Panc1 (cell line): ENCODE measurements at regions not wholly inside any gene's neighbourhood (a gene's known extent, or its start where the extent isn't known, plus 50 kb on each side); places are given as distances from the start of the nearest gene placed in this dataset.

Source experiments
- ATAC-seq: fragments of 200-7000 bp; cut with Tn5 transposase; 2 replicates; pipeline ENCODE4 v1.9.1; 2020; ENCODE audit warnings: mild to moderate bottlenecking, moderate library complexity
- BruUV-seq: library from RNA; stranded (reverse); fragments of 400-500 nt; replicated peaks from 2 replicates; lab custom pipeline; 2021; lab: Mats Ljungman, UMichigan
- CTCF ChIA-PET: fragments of 300-600 bp; sonication (Branson Sonifier 250); formaldehyde crosslinking; loops from one replicate; lab custom pipeline; 2022; ENCODE audit warnings: antibody characterized with exemption; lab: Charles Lee
- POLR2A ChIA-PET: fragments of 300-600 bp; sonication (Branson Sonifier 250); formaldehyde crosslinking; loops from one replicate; lab custom pipeline; 2022; ENCODE audit warnings: antibody characterized with exemption; lab: Charles Lee
- DNase-seq: peaks from one replicate; pipeline ENCODE4 v3.0.0-alpha.2; 2010; ENCODE audit warnings: low read depth, low spot score
- H3K27ac ChIP-seq: 2 replicates; pipeline ENCODE4 v1.5.1; 2011; ENCODE audit warnings: mild to moderate bottlenecking, low read length, inconsistent platforms
- H3K27me3 ChIP-seq: fragments of 200-500 bp; sonication (Bioruptor generic); 2 replicates; pipeline ENCODE4 v1.6.0; 2014; ENCODE audit warnings: low read length, inconsistent platforms; ENCODE audit not compliant: control insufficient read depth, insufficient read depth
- H3K36me3 ChIP-seq: fragments of 200-500 bp; sonication (Bioruptor generic); 2 replicates; pipeline ENCODE4 v1.5.1; 2014; ENCODE audit warnings: inconsistent platforms, mild to moderate bottlenecking, low read length, moderate library complexity; ENCODE audit not compliant: control insufficient read depth, insufficient read depth
- H3K4me1 ChIP-seq: 2 replicates; pipeline ENCODE4 v1.5.1; 2011; ENCODE audit warnings: inconsistent platforms, mild to moderate bottlenecking, low read length, moderate library complexity; ENCODE audit not compliant: control insufficient read depth, insufficient read depth
- H3K4me3 ChIP-seq, 2 experiments: 2 replicates each; pipeline ENCODE4 v1.5.1; 2011 to 2012; ENCODE audit warnings: low read depth in 2 of 2, low read length in 2 of 2, mild to moderate bottlenecking in 2 of 2, inconsistent platforms in 1 of 2, moderate library complexity in 1 of 2
- H3K9me3 ChIP-seq: fragments of 200-500 bp; sonication (Bioruptor generic); 2 replicates; pipeline ENCODE4 v1.5.1; 2014; ENCODE audit warnings: low read depth, mild to moderate bottlenecking, inconsistent platforms, low read length, moderate library complexity; ENCODE audit not compliant: control insufficient read depth, insufficient read depth
- CTCF ChIP-seq: fragments of 450-650 bp; IDR thresholded peaks from 2 replicates; pipeline ENCODE4 v1.5.1; 2017; ENCODE audit warnings: mild to moderate bottlenecking
- POLR2AphosphoS5 ChIP-seq: IDR thresholded peaks from 2 replicates; pipeline ENCODE4 v1.6.1; 2012; ENCODE audit warnings: mild to moderate bottlenecking, low read depth, low read length, moderate library complexity
- REST ChIP-seq, 2 experiments: IDR thresholded peaks; 2 replicates each; pipeline ENCODE4 v1.6.1; 2011 to 2012; ENCODE audit warnings: low read depth in 2 of 2, control low read depth in 1 of 2, low read length in 1 of 2, mild to moderate bottlenecking in 1 of 2, moderate library complexity in 1 of 2; ENCODE audit not compliant: insufficient read depth in 1 of 2
- SIN3A ChIP-seq: IDR thresholded peaks from 2 replicates; pipeline ENCODE4 v1.6.1; 2012; ENCODE audit warnings: low read depth, mild to moderate bottlenecking, low read length, moderate library complexity, borderline replicate concordance; ENCODE audit not compliant: insufficient read depth
- TCF7L2 ChIP-seq: IDR thresholded peaks from 2 replicates; pipeline ENCODE4 v1.6.1; 2011; ENCODE audit warnings: mild to moderate bottlenecking, low read depth, low read length, inconsistent platforms
- in situ Hi-C: cut with HindIII; loops from 2 replicates; pipeline ENCODE4 v1.10.0; 2016; ENCODE audit warnings: low sequenced_read_pairs, low pct_unique_long_range_greater_than_20kb
- intact Hi-C: fragments of 100-400 bp; cut with micrococcal nuclease; formaldehyde crosslinking; loops from one replicate; pipeline ENCODE4 v1.10.0; 2022; ENCODE audit not compliant: unreplicated experiment

GRCh38 chr7:155173905-155174304, 103.8 kb downstream of the HTR5A start:
- CTCF ChIA-PET = no interaction called here
- Histone ChIP-seq H3K4me1 (no peaks in the 10 kb centered on the region), H3K27me3 (no peaks in the 10 kb centered on the region), H3K4me3 (no peak overlapping the region), H3K27ac (no peak overlapping the region), H3K36me3 (no peaks in the 10 kb centered on the region), H3K9me3 (peaks cover 9% of the 10 kb centered on the region; the same call in 1 of the 2 replicates)
- POLR2A ChIA-PET = no interaction called here
- no TSS peak for BruUV-seq
- intact Hi-C loops = no loop called here
- DNase-seq (no peak), ATAC-seq (no peak)
- TF ChIP-seq SIN3A (no peak), REST (IDR thresholded peaks at IDR 0.05; ENCODE audit: insufficient read depth in 1 of 2, low read depth in 2 of 2, low read length in 1 of 2) (no peak), CTCF (no peak), TCF7L2 (no peak), POLR2AphosphoS5 (no peak)
- in situ Hi-C loops = no loop called here

GRCh38 chr7:155178096-155178495, 108.0 kb downstream of the HTR5A start:
- peaks cover 12% of the 10 kb centered on the region; the same call in 1 of the 2 replicates for H3K9me3 ChIP-seq
- BruUV-seq = no TSS peak
- H3K4me1 ChIP-seq = no peaks in the 10 kb centered on the region
- no peaks in the 10 kb centered on the region for H3K27me3 ChIP-seq
- DNase-seq (no peak), ATAC-seq (no peak)
- no peak for TF ChIP-seq REST (IDR thresholded peaks at IDR 0.05; ENCODE audit: insufficient read depth in 1 of 2, low read depth in 2 of 2, low read length in 1 of 2)
- TF ChIP-seq TCF7L2 = no peak
- no peak for TF ChIP-seq CTCF
- TF ChIP-seq POLR2AphosphoS5 = no peak
- TF ChIP-seq SIN3A = no peak
- ChIA-PET POLR2A (no interaction called here), CTCF (no interaction called here)
- in situ Hi-C loops = no loop called here
- no peak overlapping the region for H3K27ac ChIP-seq
- H3K4me3 ChIP-seq = no peak overlapping the region
- intact Hi-C loops = no loop called here
- H3K36me3 ChIP-seq = no peaks in the 10 kb centered on the region
